ENCODE measurements at regions not wholly inside any gene's neighbourhood (a gene's known extent, or its start where the extent isn't known, plus 50 kb on each side); places are given as distances from the start of the nearest gene placed in this dataset.

GRCh38 chr7:13604178-13604577, 385.3 kb downstream of the ETV1 start:
- TF ChIP-seq POLR2A (IDR thresholded peaks at IDR 0.05): no peak
- TF ChIP-seq, protein P1, sequence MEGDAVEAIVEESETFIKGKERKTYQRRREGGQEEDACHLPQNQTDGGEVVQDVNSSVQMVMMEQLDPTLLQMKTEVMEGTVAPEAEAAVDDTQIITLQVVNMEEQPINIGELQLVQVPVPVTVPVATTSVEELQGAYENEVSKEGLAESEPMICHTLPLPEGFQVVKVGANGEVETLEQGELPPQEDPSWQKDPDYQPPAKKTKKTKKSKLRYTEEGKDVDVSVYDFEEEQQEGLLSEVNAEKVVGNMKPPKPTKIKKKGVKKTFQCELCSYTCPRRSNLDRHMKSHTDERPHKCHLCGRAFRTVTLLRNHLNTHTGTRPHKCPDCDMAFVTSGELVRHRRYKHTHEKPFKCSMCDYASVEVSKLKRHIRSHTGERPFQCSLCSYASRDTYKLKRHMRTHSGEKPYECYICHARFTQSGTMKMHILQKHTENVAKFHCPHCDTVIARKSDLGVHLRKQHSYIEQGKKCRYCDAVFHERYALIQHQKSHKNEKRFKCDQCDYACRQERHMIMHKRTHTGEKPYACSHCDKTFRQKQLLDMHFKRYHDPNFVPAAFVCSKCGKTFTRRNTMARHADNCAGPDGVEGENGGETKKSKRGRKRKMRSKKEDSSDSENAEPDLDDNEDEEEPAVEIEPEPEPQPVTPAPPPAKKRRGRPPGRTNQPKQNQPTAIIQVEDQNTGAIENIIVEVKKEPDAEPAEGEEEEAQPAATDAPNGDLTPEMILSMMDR (IDR thresholded peaks at IDR 0.05): no peak
